GM21360 (cell line): ENCODE measurements at regions not wholly inside any gene's neighbourhood (a gene's known extent, or its start where the extent isn't known, plus 50 kb on each side); places are given as distances from the start of the nearest gene placed in this dataset.
"Not testable (repeated sequence)": the region's sequence is repeated elsewhere in the genome, so short reads cannot be mapped to it uniquely, and the experiment has no call there.

ENCODE experiments used
- ATAC-seq: cut with Tn5 transposase; IDR thresholded peaks from one replicate; pipeline ENCODE4 v1.9.1; 2021; ENCODE audit warnings: mild to moderate bottlenecking, moderate library complexity; ENCODE audit not compliant: unreplicated experiment

DNA sequence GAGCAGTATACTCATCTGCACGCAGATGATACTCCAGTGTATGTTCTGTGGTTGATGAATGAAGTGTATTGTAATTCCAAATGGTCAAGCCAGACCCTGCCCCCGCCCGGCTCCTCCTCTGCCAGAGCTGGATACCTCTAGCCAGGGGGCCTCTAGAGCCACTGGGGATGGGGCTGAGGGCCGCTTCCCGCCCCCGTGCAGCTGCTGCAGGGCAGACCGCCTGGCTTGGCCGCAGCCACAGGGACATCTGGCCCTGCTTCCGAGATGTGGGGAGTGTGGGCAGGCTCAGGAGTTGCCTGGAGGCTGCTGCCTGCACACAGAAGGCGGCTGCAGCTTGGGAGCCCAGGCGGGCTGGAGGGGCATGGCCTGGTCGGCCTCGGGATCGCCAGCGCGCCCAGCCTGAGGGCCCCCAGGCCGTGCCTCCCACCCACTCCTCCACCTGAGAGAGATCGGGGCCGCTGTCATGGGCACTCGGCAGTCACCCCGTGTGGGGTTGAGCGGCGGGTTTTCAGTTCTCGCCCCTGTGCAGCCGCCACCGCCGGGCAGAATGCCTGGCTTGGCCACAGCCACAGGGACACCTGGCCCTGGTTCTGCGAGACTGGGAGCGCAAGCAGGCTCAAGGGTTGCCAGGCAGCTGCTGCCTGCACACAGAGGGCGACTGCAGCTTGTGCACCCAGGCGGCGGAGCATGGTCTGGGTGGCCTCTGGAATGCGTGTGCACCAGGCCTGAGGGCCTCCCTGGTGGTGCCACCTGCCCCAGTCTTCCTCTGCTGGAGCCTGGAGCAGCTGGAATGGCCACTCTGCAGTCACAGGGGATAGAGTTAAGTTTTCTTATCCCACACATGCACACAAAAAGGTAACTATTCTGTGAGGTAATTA lies 1643.7 kb downstream of the SPATA31A7 start:
- not testable (repeated sequence) for ATAC-seq

DNA sequence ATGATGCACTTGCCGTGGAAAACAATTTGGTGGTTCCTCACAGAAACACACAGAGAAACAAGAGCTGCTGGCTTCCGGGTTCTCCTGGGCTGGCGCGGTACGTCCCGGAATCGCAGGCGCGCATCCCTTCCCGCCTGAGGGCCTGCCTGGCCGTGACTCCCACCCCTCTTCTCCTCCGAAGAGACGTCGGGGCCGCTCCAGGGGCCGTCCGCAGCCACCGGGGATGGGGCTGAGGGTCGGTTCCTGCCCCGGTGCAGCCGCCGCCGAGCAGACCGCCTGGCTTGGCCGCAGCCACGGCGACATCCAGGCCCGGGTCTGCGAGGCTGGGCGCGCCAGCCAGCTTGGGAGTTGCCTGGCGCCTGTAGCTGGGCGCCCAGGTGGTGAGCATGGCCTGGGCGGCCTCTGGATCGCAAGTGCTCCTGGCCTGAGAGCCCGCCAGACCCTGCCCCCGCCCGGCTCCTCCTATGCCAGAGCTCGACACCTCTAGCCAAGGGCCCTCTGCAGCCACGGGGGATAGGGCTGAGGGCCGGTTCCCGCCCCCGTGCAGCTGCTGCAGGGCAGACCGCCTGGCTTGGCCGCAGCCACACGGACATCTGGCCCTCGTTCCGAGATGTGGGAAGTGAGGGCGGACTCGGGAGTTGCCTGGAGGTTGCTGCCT lies 1647.5 kb downstream of the SPATA31A7 start:
- not testable (repeated sequence) for ATAC-seq

DNA sequence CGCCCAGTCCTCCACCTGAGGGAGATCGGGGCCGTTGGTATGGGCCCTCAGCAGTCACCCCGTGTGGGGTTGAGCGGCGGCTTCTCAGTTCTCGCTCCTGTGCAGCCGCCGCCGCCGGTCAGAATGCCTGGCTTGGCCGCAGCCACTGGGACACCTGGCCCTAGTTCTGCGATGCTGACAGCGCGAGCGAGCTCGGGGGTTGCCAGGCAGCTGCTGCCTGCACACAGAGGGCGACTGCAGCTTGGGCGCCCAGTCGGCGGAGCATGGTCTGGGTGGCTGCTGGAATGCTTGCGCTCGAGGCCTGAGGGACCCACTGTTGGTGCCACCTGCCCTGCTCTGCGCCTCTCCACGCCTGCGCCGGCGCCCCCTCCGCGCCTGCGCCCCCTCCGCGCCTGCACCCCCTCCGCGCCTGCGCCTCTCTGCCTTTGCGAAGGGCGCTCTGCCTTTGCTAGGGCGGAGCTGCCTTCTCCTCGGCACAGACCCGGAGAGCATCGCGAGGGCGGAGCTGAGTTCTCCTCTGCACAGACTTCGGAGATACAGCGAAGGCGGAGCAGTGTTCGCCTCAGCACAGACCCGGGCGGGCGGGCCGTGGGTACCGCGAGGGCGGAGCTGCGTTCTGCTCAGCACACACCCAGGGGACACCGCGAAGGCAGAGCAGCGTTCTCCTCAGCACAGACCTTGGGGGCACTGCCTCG lies 1648.3 kb downstream of the SPATA31A7 start:
- ATAC-seq, result peak; percentile 100

DNA sequence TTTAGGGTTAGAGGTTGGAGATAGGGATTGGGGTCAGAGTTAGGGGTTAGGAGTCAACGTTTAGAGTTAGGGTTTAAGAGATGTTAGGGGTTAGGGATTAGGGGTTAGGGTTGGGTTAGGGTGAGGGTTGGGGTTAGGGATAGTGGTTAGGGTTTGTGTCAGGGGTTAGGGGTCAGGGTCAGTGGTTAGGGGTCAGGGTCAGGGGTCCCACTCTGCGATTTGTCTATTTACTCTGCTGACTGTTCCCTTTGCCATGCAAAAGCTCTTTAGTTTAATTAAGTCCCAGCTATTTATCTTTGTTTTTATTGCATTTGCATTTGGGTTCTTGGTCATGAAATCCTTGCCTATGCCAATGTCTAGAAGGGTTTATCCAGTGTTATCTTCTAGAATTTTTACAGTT lies 1649.3 kb downstream of the SPATA31A7 start:
- not testable (repeated sequence) for ATAC-seq

GRCh38 chr9:62843145-62843544 lies 1653.3 kb downstream of the SPATA31A7 start:
- ATAC-seq, result not testable (repeated sequence)

GRCh38 chr9:62843706-62844290 lies 1654.0 kb downstream of the SPATA31A7 start:
- not testable (repeated sequence) for ATAC-seq

DNA sequence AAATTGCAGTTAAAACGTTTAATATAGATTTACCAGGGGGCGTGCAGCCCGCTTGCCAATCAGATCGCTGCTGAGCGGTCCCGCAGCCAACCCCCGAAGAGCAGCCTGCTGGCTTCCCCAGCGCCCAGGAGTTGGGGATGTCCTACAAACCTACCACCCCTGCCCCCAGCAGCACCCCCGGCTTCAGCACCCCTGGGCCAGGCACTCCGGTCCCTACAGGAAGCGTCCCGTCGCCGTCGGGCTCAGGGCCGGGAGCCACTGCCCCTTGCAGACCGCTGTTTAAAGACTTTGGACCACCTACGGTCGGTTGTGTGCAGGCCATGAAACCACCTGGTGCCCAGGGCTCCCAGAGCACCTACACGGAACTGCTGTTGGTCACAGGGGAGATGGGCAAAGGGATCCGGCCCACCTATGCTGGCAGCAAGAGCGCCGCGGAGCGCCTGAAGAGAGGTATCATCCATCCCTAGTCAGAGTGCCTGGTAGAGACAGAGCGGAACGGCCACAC lies 1654.9 kb downstream of the SPATA31A7 start:
- ATAC-seq, result not testable (repeated sequence)

- ATAC-seq, result not testable (repeated sequence)
These were observed 1658.4 kb downstream of the SPATA31A7 start for GRCh38 chr9:62848258-62848657.

GRCh38 chr9:62849991-62850390 lies 1660.2 kb downstream of the SPATA31A7 start:
- ATAC-seq, result not testable (repeated sequence)

GRCh38 chr9:62857280-62857679 lies 1667.4 kb downstream of the SPATA31A7 start:
- ATAC-seq, result not testable (repeated sequence)

DNA sequence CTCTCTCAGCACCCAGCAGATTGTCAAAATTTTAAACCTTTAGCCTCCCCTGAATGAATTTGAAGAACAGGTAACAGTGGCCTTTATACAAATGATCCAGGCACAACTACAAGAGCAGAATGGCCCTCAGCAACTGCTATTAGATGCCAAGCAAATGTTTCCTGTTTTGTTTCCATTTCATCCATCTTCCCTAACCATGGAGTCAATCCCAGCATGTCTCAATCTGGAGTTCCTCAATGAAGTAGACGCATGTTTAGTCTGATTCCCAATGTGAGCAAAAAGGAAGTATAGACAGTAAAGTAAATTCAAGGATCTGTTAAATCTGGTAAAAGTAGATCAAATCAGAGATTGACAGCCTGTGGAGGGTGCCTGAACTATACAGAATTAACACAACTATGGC lies 1668.4 kb downstream of the SPATA31A7 start:
- not testable (repeated sequence) for ATAC-seq

DNA sequence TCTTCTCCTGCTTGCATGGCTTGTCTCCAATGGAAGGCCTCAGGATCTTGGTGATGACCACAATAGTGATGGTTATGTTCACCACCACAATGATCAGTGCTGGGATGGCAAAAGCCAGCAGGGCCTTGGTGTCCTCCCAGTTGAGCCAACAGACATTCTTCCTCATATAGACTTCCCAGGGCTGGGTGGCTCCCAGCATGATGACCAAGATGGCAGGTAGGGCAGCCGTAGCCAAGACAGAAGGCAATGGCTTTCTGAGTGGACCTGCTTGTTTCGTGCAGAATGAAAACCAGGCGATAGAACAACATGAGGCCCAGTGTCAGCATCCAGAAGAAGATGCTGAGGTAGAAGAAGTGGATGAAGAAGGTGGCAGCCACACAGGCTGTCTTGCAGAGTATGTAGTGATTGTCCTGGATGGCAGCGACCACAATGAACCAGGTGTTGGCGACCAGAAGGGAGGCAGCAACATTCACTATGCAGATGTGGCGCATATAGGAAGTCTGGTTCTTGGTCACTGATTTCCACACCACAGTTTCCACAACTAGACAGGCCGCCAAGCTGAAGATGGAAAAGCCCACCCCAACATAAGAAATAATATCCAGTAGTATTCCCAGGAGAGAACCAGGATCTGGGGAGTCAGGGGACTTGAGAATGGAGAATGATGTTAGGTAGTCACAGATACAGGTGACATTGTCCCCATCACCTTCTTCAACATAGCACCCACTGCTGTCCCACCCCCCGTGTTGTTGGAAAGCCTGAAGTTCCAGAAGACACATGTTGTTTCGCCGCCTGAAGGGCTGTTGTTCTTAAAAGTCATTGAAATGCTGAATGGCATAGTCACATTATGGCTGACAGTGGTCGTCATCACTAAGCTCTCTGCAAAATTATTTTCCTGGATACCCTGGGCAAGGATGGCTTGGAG lies 1671.4 kb downstream of the SPATA31A7 start:
- not testable (repeated sequence) for ATAC-seq

GRCh38 chr9:62862180-62862579 lies 1672.3 kb downstream of the SPATA31A7 start:
- not testable (repeated sequence) for ATAC-seq

GRCh38 chr9:62863319-62863718 lies 1673.5 kb downstream of the SPATA31A7 start:
- not testable (repeated sequence) for ATAC-seq

- ATAC-seq, result not testable (repeated sequence)
These were observed 1674.0 kb downstream of the SPATA31A7 start for GRCh38 chr9:62863867-62864266.

DNA sequence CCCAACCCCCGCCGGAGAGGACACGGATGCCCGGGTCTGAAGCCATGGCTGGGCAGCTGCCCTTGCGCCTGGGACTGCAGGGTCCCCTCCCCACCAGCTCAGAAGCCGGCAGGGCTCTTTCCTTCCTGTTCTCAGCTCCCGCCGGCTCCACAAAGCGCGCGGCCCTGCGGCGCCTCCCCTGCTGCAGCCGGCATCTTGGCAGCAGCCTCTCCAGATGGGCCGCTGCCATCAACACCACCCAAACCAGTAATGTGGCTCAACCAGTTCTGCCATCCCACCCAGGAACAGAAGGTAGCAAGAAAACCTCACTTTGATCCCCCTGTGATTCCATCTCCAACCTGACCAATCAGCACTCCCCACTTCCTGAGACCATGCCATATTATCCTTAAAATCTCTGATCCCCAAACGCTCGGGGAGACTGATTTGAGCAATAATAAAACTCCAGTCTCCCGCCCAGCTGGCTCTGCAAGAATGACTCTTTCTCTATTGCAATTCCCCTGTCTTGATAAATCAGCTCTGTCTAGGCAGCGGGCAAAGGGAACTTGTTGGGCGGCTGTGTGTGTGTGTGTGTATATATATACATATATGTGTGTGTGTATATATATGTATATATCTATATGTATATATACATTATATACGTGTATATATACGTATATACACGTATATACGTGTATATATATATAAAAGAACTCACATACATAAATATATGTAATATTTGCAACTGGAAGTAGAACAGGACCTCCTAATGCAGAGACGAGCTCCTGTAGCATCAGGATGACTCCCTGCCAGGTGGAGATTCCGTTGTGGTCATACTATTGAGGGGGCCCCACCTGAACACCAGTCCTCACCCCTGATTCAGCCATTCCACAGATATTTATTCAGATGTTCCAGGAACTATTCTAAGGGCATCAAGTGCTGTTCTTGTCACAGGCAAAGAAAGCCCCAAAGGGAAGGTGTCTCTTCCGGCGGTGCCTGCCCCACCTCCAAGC lies 1674.9 kb downstream of the SPATA31A7 start:
- not testable (repeated sequence) for ATAC-seq

- ATAC-seq, result not testable (repeated sequence)
These were observed 1679.2 kb downstream of the SPATA31A7 start for GRCh38 chr9:62869061-62869460.

DNA sequence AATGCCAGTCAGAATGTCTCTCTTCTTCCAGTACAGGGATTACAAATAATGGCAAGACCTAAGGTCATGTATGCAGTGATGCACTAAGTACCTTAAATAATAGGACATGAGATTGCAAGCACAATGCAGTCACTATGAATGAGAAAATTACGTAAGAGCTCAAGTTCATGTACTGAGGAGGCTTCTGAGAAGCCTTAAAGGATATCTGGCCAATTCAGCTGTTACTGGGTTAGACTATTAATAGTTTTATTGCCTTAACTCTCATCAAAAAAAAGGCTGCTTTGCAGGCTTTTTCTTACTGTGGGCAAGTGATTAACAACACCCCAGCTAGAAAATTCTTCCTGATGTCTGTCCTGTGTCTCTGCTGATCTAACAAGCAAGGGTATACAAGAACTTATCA lies 1681.9 kb downstream of the SPATA31A7 start:
- ATAC-seq, result not testable (repeated sequence)
